GM12878 (cell line): ENCODE measurements at regions not wholly inside any gene's neighbourhood (a gene's known extent, or its start where the extent isn't known, plus 50 kb on each side); places are given as distances from the start of the nearest gene placed in this dataset.

Source experiments
- ATAC-seq: fragments of 200-7000 bp; cut with Tn5 transposase; 3 replicates; pipeline ENCODE4 v1.9.1; 2020; ENCODE audit warnings: mild to moderate bottlenecking, moderate library complexity
- BruUV-seq: library from RNA; stranded (reverse); fragments of 400-500 nt; replicated peaks from 2 replicates; lab custom pipeline; 2021; lab: Mats Ljungman, UMichigan
- CTCF ChIA-PET: fragments of 300-600 bp; sonication (Branson Sonifier 250); formaldehyde crosslinking; extraction: SDS; loops from one replicate; lab custom pipeline; 2021; ENCODE audit warnings: inconsistent platforms; lab: Yijun Ruan, JAX
- POLR2A ChIA-PET: fragments of 350-600 bp; formaldehyde crosslinking; extraction: SDS; loops from one replicate; lab custom pipeline; 2021; ENCODE audit warnings: inconsistent platforms; lab: Charles Lee
- RAD21 ChIA-PET: fragments of 300-600 bp; sonication (Branson Sonifier 250); formaldehyde crosslinking; loops from one replicate; lab custom pipeline; 2023; ENCODE audit warnings: antibody characterized with exemption; ENCODE audit not compliant: unreplicated experiment; lab: Charles Lee
- SMC1A ChIA-PET: fragments of 300-600 bp; sonication (Branson Sonifier 250); formaldehyde crosslinking; loops from one replicate; lab custom pipeline; 2023; ENCODE audit not compliant: unreplicated experiment, uncharacterized antibody; lab: Charles Lee
- DNase-seq: peaks from one replicate; pipeline ENCODE4 v3.0.0-alpha.2; 2011; ENCODE audit warnings: low read depth, low spot score
- FAIRE-seq: peaks from 3 replicates; lab custom pipeline; 2011; peaks lifted over from hg19 to GRCh38; lab: Jason Lieb, UNC
- H2AFZ ChIP-seq: 2 replicates; pipeline ENCODE4 v1.6.0; 2011; ENCODE audit warnings: low read depth, low read length, control low read depth; ENCODE audit not compliant: control insufficient read depth
- H3K27ac ChIP-seq: 2 replicates; pipeline ENCODE4 v1.5.1; 2011; ENCODE audit warnings: control low read depth; ENCODE audit not compliant: control insufficient read depth, insufficient read depth
- H3K27me3 ChIP-seq, 2 experiments: replicated peaks in 1 of 2; 2 replicates each; pipeline versions ENCODE4 v1.6.0 to v1.6.1; 2011; ENCODE audit warnings: low read length in 1 of 2; ENCODE audit not compliant: control insufficient read depth in 2 of 2, insufficient read depth in 2 of 2
- H3K36me3 ChIP-seq, 2 experiments: 2 replicates each; pipeline ENCODE4 v1.5.1; 2011; ENCODE audit warnings: low read length in 1 of 2; ENCODE audit not compliant: control insufficient read depth in 2 of 2, insufficient read depth in 2 of 2
- H3K4me1 ChIP-seq: 2 replicates; pipeline ENCODE4 v1.6.1; 2011; ENCODE audit warnings: mild to moderate bottlenecking, low read length, moderate library complexity, mixed read lengths; ENCODE audit not compliant: control insufficient read depth, insufficient read depth
- H3K4me2 ChIP-seq: 2 replicates; pipeline ENCODE4 v1.6.0; 2011; ENCODE audit warnings: control low read depth; ENCODE audit not compliant: control insufficient read depth, insufficient read depth
- H3K4me3 ChIP-seq: fragments of 200-600 bp; sonication (generic); 2 replicates; pipeline ENCODE4 v1.5.1; 2016
- H3K79me2 ChIP-seq: 2 replicates; pipeline ENCODE4 v1.6.0; 2011; ENCODE audit warnings: low read length; ENCODE audit not compliant: control insufficient read depth, insufficient read depth
- H3K9ac ChIP-seq: 2 replicates; pipeline ENCODE4 v1.8.0; 2011; ENCODE audit warnings: low read length, control low read depth, mixed read lengths; ENCODE audit not compliant: control insufficient read depth, insufficient read depth
- H3K9me3 ChIP-seq: replicated peaks from 3 replicates; pipeline ENCODE4 v1.5.1; 2011; ENCODE audit warnings: mild to moderate bottlenecking, low read length; ENCODE audit not compliant: control insufficient read depth, insufficient read depth
- H4K20me1 ChIP-seq: 2 replicates; pipeline ENCODE4 v1.6.0; 2011; ENCODE audit not compliant: control insufficient read depth, insufficient read depth
- IRF4 ChIP-seq: IDR thresholded peaks from 2 replicates; pipeline ENCODE4 v1.6.1; 2011; ENCODE audit warnings: low read depth, low read length
- RELA ChIP-seq: fragments of 450-650 bp; IDR thresholded peaks from 2 replicates; pipeline ENCODE4 v1.8.0; 2014; ENCODE audit warnings: borderline replicate concordance; ENCODE audit not compliant: partially characterized antibody
- RFX5 ChIP-seq: IDR thresholded peaks from 2 replicates; pipeline ENCODE4 v1.6.1; 2011; ENCODE audit warnings: low read depth, low read length, improper control_type of control experiment
- STAT3 ChIP-seq: IDR thresholded peaks from 2 replicates; pipeline ENCODE4 v1.6.1; 2011; ENCODE audit warnings: low read depth, low read length, improper control_type of control experiment
- TARDBP ChIP-seq: IDR thresholded peaks from 2 replicates; pipeline ENCODE4 v1.6.1; 2016; ENCODE audit warnings: borderline replicate concordance
- ZNF622 ChIP-seq: fragments of 450-650 bp; IDR thresholded peaks from 2 replicates; pipeline ENCODE4 v1.6.1; 2017; ENCODE audit warnings: mild to moderate bottlenecking, inconsistent platforms
- WGBS: methylation state at CpG from one replicate; pipeline ENCODE4 v1.1.6; 2016; ENCODE audit warnings: low lambda C conversion rate; ENCODE audit not compliant: insufficient replicate concordance, insufficient coverage; ENCODE audit errors: missing lambda C conversion rate; 5-methylcytosine and 5-hydroxymethylcytosine counted together
- in situ Hi-C: fragments of 300-500 bp; cut with MboI; formaldehyde crosslinking; loops from 9 replicates; pipeline ENCODE4 v1.14.3; 2018; ENCODE audit warnings: mixed read lengths
- intact Hi-C: fragments of 100-400 bp; cut with micrococcal nuclease; formaldehyde crosslinking; loops from one replicate; pipeline ENCODE4 v1.14.2; 2022; ENCODE audit not compliant: unreplicated experiment
- TF ChIP-seq, protein P1 (sequence below): fragments of 450-650 bp; IDR thresholded peaks from 2 replicates; pipeline ENCODE4 v1.6.1; 2017; ENCODE audit warnings: mild to moderate bottlenecking, moderate library complexity

DNA sequence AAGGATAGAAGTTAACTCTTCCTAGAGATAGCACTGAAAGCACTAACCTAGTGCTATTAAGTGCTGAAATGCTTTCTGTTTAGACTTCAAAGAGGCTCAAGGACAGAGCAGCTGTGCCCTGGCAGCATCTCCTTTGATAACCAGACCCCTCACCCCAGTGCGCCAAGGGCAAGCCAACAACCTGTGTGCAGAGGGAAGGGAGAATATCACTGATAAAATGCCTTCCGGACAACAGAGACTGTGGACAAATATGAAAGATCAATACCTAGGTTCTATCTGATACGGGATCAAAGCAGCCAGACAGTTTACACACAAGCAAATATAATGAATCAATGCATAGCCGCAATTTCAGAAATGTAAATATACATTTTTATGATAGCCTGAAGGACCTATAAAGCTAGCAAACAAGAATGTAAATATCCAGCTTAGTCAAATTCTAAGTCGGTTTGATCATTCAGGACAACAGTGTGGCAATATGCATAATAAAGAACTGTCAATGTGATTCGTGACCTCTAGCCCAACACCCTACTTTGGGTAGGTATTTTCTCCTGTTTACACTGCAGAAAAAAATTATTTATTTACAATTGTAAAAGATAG is 91.8 kb upstream of the RFX8 start:
- FAIRE-seq (no peak), DNase-seq (no peak), ATAC-seq (no peak)
- H3K4me2 ChIP-seq: no peak overlapping the region
- H3K9ac ChIP-seq: no peak overlapping the region
- TF ChIP-seq TARDBP: no peak
- TF ChIP-seq IRF4: no peak
- TF ChIP-seq ZNF622: no peak
- no peak for TF ChIP-seq STAT3
- TF ChIP-seq, protein P1, sequence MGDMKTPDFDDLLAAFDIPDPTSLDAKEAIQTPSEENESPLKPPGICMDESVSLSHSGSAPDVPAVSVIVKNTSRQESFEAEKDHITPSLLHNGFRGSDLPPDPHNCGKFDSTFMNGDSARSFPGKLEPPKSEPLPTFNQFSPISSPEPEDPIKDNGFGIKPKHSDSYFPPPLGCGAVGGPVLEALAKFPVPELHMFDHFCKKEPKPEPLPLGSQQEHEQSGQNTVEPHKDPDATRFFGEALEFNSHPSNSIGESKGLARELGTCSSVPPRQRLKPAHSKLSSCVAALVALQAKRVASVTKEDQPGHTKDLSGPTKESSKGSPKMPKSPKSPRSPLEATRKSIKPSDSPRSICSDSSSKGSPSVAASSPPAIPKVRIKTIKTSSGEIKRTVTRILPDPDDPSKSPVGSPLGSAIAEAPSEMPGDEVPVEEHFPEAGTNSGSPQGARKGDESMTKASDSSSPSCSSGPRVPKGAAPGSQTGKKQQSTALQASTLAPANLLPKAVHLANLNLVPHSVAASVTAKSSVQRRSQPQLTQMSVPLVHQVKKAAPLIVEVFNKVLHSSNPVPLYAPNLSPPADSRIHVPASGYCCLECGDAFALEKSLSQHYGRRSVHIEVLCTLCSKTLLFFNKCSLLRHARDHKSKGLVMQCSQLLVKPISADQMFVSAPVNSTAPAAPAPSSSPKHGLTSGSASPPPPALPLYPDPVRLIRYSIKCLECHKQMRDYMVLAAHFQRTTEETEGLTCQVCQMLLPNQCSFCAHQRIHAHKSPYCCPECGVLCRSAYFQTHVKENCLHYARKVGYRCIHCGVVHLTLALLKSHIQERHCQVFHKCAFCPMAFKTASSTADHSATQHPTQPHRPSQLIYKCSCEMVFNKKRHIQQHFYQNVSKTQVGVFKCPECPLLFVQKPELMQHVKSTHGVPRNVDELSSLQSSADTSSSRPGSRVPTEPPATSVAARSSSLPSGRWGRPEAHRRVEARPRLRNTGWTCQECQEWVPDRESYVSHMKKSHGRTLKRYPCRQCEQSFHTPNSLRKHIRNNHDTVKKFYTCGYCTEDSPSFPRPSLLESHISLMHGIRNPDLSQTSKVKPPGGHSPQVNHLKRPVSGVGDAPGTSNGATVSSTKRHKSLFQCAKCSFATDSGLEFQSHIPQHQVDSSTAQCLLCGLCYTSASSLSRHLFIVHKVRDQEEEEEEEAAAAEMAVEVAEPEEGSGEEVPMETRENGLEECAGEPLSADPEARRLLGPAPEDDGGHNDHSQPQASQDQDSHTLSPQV: no peak
- TF ChIP-seq RELA: no peak
- TF ChIP-seq RFX5: no peak
- no peaks in the 10 kb centered on the region for H3K79me2 ChIP-seq
- WGBS: 53% methylated on average over 6 of the region's 6 CpGs
- BruUV-seq: no TSS peak
- POLR2A ChIA-PET: no interaction called here
- intact Hi-C loops (no loop called here), in situ Hi-C loops (no loop called here)
- H3K27ac ChIP-seq: no peak overlapping the region
- no peaks in the 10 kb centered on the region for H3K4me1 ChIP-seq
- RAD21 ChIA-PET: no interaction called here
- no peaks in the 10 kb centered on the region for H3K9me3 ChIP-seq
- SMC1A ChIA-PET: interaction anchor here (0.8 kb wide), 1 partner anchor 88 kb away, joined by 4 read pairs; no protein-coding TSS in a partner anchor
- no peaks in the 10 kb centered on the region for H3K36me3 ChIP-seq
- CTCF ChIA-PET: no interaction called here
- no peak overlapping the region for H3K4me3 ChIP-seq
- no peaks in the 10 kb centered on the region for H4K20me1 ChIP-seq
- no peak overlapping the region for H2AFZ ChIP-seq
- H3K27me3 ChIP-seq: no peaks in the 10 kb centered on the region; a peak in 1 of 4 replicates
